Hepatocyte (in vitro differentiated cells): ENCODE measurements at regions not wholly inside any gene's neighbourhood (a gene's known extent, or its start where the extent isn't known, plus 50 kb on each side); places are given as distances from the start of the nearest gene placed in this dataset.

Experiments used
- DNase-seq: peaks from one replicate; pipeline ENCODE4 v3.0.0-alpha.2; 2016; ENCODE audit warnings: low spot score
- H2AFZ ChIP-seq: fragments of 200-600 bp; sonication (generic); 2 replicates; pipeline ENCODE4 v1.6.0; 2016; ENCODE audit warnings: antibody characterized with exemption, mild to moderate bottlenecking
- H3K27ac ChIP-seq: fragments of 200-600 bp; sonication (generic); 2 replicates; pipeline ENCODE4 v1.5.1; 2016; ENCODE audit warnings: mild to moderate bottlenecking
- H3K27me3 ChIP-seq: fragments of 200-600 bp; sonication (generic); 2 replicates; pipeline ENCODE4 v1.6.1; 2016
- H3K36me3 ChIP-seq: fragments of 200-600 bp; sonication (generic); replicated peaks from 2 replicates; pipeline ENCODE4 v1.5.1; 2016; ENCODE audit warnings: low read depth; ENCODE audit not compliant: insufficient read depth
- H3K4me1 ChIP-seq: fragments of 200-600 bp; sonication (generic); 2 replicates; pipeline ENCODE4 v1.5.1; 2016; ENCODE audit warnings: mild to moderate bottlenecking, moderate library complexity; ENCODE audit not compliant: insufficient read depth
- H3K4me2 ChIP-seq: fragments of 200-600 bp; sonication (generic); 2 replicates; pipeline ENCODE4 v1.6.0; 2016
- H3K4me3 ChIP-seq: fragments of 200-600 bp; sonication (generic); 2 replicates; pipeline ENCODE4 v1.5.1; 2016; ENCODE audit warnings: mild to moderate bottlenecking
- H3K79me2 ChIP-seq: fragments of 200-600 bp; sonication (generic); 2 replicates; pipeline ENCODE4 v1.6.0; 2017; ENCODE audit warnings: mild to moderate bottlenecking
- H3K9me2 ChIP-seq: fragments of 200-600 bp; sonication (generic); replicated peaks from 2 replicates; pipeline ENCODE4 v1.6.0; 2017; ENCODE audit warnings: mild to moderate bottlenecking; ENCODE audit not compliant: insufficient read depth
- H3K9me3 ChIP-seq: fragments of 200-600 bp; sonication (generic); 2 replicates; pipeline ENCODE4 v1.5.1; 2016; ENCODE audit warnings: low read depth, mild to moderate bottlenecking
- H4K20me1 ChIP-seq: fragments of 200-600 bp; sonication (generic); 2 replicates; pipeline ENCODE4 v1.6.0; 2016; ENCODE audit warnings: mild to moderate bottlenecking; ENCODE audit not compliant: insufficient read depth, poor library complexity, severe bottlenecking
- CTCF ChIP-seq: fragments of 200-600 bp; sonication (generic); IDR thresholded peaks from 2 replicates; pipeline ENCODE4 v1.5.1; 2016; ENCODE audit warnings: antibody characterized with exemption, mild to moderate bottlenecking; ENCODE audit not compliant: poor library complexity
- EZH2 ChIP-seq: fragments of 200-600 bp; sonication (generic); IDR thresholded peaks from 2 replicates; pipeline ENCODE4 v1.6.1; 2016; ENCODE audit warnings: antibody characterized with exemption, mild to moderate bottlenecking, borderline replicate concordance
- EZH2phosphoT487 ChIP-seq: fragments of 200-600 bp; sonication (generic); IDR thresholded peaks from one replicate; pipeline ENCODE4 v1.6.1; 2018; ENCODE audit warnings: antibody characterized with exemption, mild to moderate bottlenecking, low read depth, moderate library complexity; ENCODE audit not compliant: unreplicated experiment, severe bottlenecking
- WGBS: methylation state at CpG from one replicate; pipeline ENCODE4 v1.1.6; 2016; ENCODE audit warnings: low lambda C conversion rate; ENCODE audit errors: missing lambda C conversion rate; 5-methylcytosine and 5-hydroxymethylcytosine counted together

DNA sequence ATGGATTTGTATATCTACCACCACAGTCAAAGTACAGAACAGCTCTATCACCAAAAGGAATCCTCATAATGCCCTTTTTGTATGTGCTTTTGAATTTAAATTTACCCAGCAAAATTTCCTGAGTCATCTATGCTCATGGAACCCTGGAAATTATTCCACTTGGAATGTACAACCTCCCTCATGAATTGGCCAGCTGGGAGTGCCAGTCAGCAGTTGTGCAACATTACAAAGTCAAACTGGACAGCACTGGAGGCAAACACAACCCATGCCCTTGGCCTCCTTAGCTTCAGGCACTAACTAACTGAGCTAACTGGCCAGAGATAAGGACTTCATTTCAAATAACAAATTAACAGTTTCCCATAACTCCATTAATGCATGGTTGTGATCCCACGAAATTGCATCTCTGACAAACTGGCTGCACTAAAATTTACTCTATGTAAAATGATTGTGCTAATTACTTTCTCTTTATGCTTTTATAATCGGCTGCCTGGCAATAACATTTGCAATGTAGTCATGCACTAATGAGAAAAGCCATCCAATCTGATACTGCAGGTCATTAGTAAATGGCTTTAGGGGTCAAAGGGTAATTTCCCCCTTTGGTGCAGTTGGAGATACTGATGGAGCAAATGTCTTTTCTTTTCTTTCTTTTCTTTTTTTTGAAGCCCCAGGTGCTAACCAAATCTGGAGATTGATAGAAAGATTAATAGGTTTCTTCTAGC, 270.5 kb downstream of the ACTR3 start:
- whole genome bisulfite sequencing = 61% methylated on average over 2 of the region's 2 CpGs
- no peaks in the 10 kb centered on the region for H3K79me2 ChIP-seq
- H3K4me1 ChIP-seq = no peaks in the 10 kb centered on the region
- TF ChIP-seq CTCF (no peak), EZH2phosphoT487 (no peak), EZH2 (no peak)
- no peak overlapping the region for H3K4me2 ChIP-seq
- no peak overlapping the region for H2AFZ ChIP-seq
- H4K20me1 ChIP-seq = no peaks in the 10 kb centered on the region
- DNase-seq = peak; percentile 45
- H3K4me3 ChIP-seq = no peak overlapping the region
- H3K27ac ChIP-seq = no peak overlapping the region
- no peaks in the 10 kb centered on the region for H3K36me3 ChIP-seq
- no peaks in the 10 kb centered on the region for H3K27me3 ChIP-seq
- no peaks in the 10 kb centered on the region for H3K9me2 ChIP-seq
- H3K9me3 ChIP-seq = no peaks in the 10 kb centered on the region

DNA sequence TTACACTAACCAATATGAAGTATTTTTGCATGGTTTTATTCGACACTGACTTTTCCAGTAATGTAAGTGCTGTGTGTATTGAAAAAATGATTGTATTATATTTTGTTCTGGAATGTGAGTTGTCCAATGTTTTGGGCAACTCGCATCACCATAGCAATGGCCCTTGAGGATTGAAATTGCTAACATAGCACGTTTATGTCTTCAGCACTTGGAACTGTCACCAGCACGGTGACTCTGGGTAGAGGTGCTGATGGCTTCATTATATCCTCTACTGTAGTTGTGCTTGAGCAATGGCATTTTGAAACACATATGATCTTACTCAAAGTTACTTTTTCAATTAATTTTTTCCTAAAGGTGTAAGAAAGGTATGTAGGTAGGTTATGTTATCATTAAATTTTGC, 271.5 kb downstream of the ACTR3 start:
- H3K27me3 ChIP-seq = no peaks in the 10 kb centered on the region
- TF ChIP-seq EZH2 (no peak), EZH2phosphoT487 (no peak), CTCF (no peak)
- H3K9me2 ChIP-seq = no peaks in the 10 kb centered on the region
- WGBS = 77% methylated on average over 4 of the region's 4 CpGs
- H3K4me1 ChIP-seq = no peaks in the 10 kb centered on the region
- no peak overlapping the region for H3K4me3 ChIP-seq
- H3K27ac ChIP-seq = no peak overlapping the region
- no peak overlapping the region for H3K4me2 ChIP-seq
- no peaks in the 10 kb centered on the region for H3K9me3 ChIP-seq
- H4K20me1 ChIP-seq = no peaks in the 10 kb centered on the region
- DNase-seq = no peak
- no peaks in the 10 kb centered on the region for H3K36me3 ChIP-seq
- H2AFZ ChIP-seq = no peak overlapping the region
- no peaks in the 10 kb centered on the region for H3K79me2 ChIP-seq

DNA sequence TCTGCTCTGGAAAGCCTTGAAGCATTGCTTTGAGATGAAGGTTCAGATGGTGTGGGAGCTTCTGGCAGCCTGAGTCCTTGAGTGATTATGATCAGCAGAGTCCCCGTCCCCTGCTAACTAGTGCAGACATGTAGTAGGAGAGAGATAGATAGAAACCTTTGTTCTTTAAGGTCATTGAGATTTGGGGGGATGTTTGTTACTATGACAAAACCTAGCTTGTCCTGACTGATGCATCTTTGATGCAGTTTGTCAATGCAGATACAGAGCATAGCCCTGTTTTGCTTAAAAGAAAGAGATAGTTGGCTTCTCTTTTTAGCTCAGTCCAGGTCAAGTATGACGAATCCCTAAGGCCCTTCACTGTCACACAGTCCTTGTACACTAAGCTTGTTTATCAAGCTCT, 274.6 kb upstream of the DPP10 start:
- no peaks in the 10 kb centered on the region for H3K36me3 ChIP-seq
- H3K79me2 ChIP-seq = no peaks in the 10 kb centered on the region
- TF ChIP-seq EZH2phosphoT487 (no peak), CTCF (no peak), EZH2 (no peak)
- H3K4me2 ChIP-seq = no peak overlapping the region
- no peaks in the 10 kb centered on the region for H3K9me2 ChIP-seq
- no peak overlapping the region for H2AFZ ChIP-seq
- no peaks in the 10 kb centered on the region for H3K9me3 ChIP-seq
- H3K27ac ChIP-seq = no peak overlapping the region
- H3K4me1 ChIP-seq = no peaks in the 10 kb centered on the region
- DNase-seq = no peak
- WGBS = 76% methylated on average over 2 of the region's 2 CpGs
- H3K4me3 ChIP-seq = no peak overlapping the region
- no peaks in the 10 kb centered on the region for H4K20me1 ChIP-seq
- no peaks in the 10 kb centered on the region for H3K27me3 ChIP-seq
